ENCODE measurements at regions not wholly inside any gene's neighbourhood (a gene's known extent, or its start where the extent isn't known, plus 50 kb on each side); places are given as distances from the start of the nearest gene placed in this dataset.

GRCh38 chr4:147325571-147325981, 155.3 kb upstream of the EDNRA start:
- Histone ChIP-seq H3K9me3 (ENCODE audit: control insufficient read depth, insufficient read depth, low read length) (no peaks in the 10 kb centered on the region), H4K20me1 (ENCODE audit: control insufficient read depth, insufficient read depth, low read depth, low read length) (no peaks in the 10 kb centered on the region), H3K4me1 (ENCODE audit: control insufficient read depth, low read length) (no peaks in the 10 kb centered on the region), H3K79me2 (ENCODE audit: control insufficient read depth, low read length) (no peaks in the 10 kb centered on the region), H3F3A (ENCODE audit: control insufficient read depth, insufficient read depth) (no peaks in the 10 kb centered on the region), H3K9me2 (replicated peaks; ENCODE audit: control insufficient read depth, low read length) (no peaks in the 10 kb centered on the region), H3K36me3 (ENCODE audit: control insufficient read depth, low read length) (no peaks in the 10 kb centered on the region), H3K4me3 (ENCODE audit: low read length) (no peak overlapping the region), H3K4me2 (ENCODE audit: low read length) (no peak overlapping the region), H3K27me3 (ENCODE audit: control insufficient read depth, low read length) (no peaks in the 10 kb centered on the region), H3K27ac (ENCODE audit: low read depth, low read length) (no peak overlapping the region)
- TF ChIP-seq, protein P1, sequence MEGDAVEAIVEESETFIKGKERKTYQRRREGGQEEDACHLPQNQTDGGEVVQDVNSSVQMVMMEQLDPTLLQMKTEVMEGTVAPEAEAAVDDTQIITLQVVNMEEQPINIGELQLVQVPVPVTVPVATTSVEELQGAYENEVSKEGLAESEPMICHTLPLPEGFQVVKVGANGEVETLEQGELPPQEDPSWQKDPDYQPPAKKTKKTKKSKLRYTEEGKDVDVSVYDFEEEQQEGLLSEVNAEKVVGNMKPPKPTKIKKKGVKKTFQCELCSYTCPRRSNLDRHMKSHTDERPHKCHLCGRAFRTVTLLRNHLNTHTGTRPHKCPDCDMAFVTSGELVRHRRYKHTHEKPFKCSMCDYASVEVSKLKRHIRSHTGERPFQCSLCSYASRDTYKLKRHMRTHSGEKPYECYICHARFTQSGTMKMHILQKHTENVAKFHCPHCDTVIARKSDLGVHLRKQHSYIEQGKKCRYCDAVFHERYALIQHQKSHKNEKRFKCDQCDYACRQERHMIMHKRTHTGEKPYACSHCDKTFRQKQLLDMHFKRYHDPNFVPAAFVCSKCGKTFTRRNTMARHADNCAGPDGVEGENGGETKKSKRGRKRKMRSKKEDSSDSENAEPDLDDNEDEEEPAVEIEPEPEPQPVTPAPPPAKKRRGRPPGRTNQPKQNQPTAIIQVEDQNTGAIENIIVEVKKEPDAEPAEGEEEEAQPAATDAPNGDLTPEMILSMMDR (IDR thresholded peaks at IDR 0.05; ENCODE audit: low read depth, low read length, poor library complexity, severe bottlenecking), result no peak
- TF ChIP-seq EZH2phosphoT487 (IDR thresholded peaks at IDR 0.05; ENCODE audit: borderline replicate concordance, low read length), result no peak

GRCh38 chr4:147326591-147326990, 154.3 kb upstream of the EDNRA start:
- Histone ChIP-seq H3K27me3 (ENCODE audit: control insufficient read depth, low read length) (no peaks in the 10 kb centered on the region), H3K9me2 (replicated peaks; ENCODE audit: control insufficient read depth, low read length) (no peaks in the 10 kb centered on the region), H3K79me2 (ENCODE audit: control insufficient read depth, low read length) (no peaks in the 10 kb centered on the region), H3K36me3 (ENCODE audit: control insufficient read depth, low read length) (no peaks in the 10 kb centered on the region), H3F3A (ENCODE audit: control insufficient read depth, insufficient read depth) (no peaks in the 10 kb centered on the region), H3K27ac (ENCODE audit: low read depth, low read length) (no peak overlapping the region), H3K4me1 (ENCODE audit: control insufficient read depth, low read length) (no peaks in the 10 kb centered on the region), H3K4me2 (ENCODE audit: low read length) (no peak overlapping the region), H3K9me3 (ENCODE audit: control insufficient read depth, insufficient read depth, low read length) (no peaks in the 10 kb centered on the region), H3K4me3 (ENCODE audit: low read length) (no peak overlapping the region), H4K20me1 (ENCODE audit: control insufficient read depth, insufficient read depth, low read depth, low read length) (no peaks in the 10 kb centered on the region)
- TF ChIP-seq, protein P1 (IDR thresholded peaks at IDR 0.05; ENCODE audit: low read depth, low read length, poor library complexity, severe bottlenecking), result no peak
- TF ChIP-seq EZH2phosphoT487 (IDR thresholded peaks at IDR 0.05; ENCODE audit: borderline replicate concordance, low read length), result no peak

DNA sequence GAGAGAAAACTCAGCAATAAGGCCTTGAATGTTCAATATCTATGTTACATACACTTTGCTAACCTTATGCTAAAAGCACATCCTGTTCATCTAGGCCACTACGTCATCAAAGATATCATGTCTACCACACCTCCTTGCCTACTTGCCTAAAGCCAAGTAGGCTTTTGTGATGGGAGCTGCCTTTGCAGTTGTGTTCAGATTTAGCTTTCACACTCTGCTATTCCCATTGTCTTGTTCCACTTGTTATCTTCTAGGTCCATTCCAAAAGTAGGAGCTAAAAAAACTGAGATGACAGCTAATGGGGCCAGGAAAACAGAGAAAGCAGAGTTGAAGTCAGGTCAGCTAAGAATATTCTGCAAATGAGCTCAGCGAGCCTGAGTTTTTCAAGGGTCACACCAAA, 153.6 kb upstream of the EDNRA start:
- H3K4me1 ChIP-seq (ENCODE audit: control insufficient read depth, low read length), result no peaks in the 10 kb centered on the region
- TF ChIP-seq, protein P1 (IDR thresholded peaks at IDR 0.05; ENCODE audit: low read depth, low read length, poor library complexity, severe bottlenecking), result no peak
- TF ChIP-seq EZH2phosphoT487 (IDR thresholded peaks at IDR 0.05; ENCODE audit: borderline replicate concordance, low read length), result no peak
- H3K36me3 ChIP-seq (ENCODE audit: control insufficient read depth, low read length), result no peaks in the 10 kb centered on the region
- H3K79me2 ChIP-seq (ENCODE audit: control insufficient read depth, low read length), result no peaks in the 10 kb centered on the region
- H3K4me2 ChIP-seq (ENCODE audit: low read length), result no peak overlapping the region
- no peaks in the 10 kb centered on the region for H3K9me3 ChIP-seq (ENCODE audit: control insufficient read depth, insufficient read depth, low read length)
- no peaks in the 10 kb centered on the region for H4K20me1 ChIP-seq (ENCODE audit: control insufficient read depth, insufficient read depth, low read depth, low read length)
- no peaks in the 10 kb centered on the region for H3K27me3 ChIP-seq (ENCODE audit: control insufficient read depth, low read length)
- H3K4me3 ChIP-seq (ENCODE audit: low read length), result no peak overlapping the region
- H3F3A ChIP-seq (ENCODE audit: control insufficient read depth, insufficient read depth), result no peaks in the 10 kb centered on the region
- H3K27ac ChIP-seq (ENCODE audit: low read depth, low read length), result no peak overlapping the region
- H3K9me2 ChIP-seq (replicated peaks; ENCODE audit: control insufficient read depth, low read length), result no peaks in the 10 kb centered on the region

DNA sequence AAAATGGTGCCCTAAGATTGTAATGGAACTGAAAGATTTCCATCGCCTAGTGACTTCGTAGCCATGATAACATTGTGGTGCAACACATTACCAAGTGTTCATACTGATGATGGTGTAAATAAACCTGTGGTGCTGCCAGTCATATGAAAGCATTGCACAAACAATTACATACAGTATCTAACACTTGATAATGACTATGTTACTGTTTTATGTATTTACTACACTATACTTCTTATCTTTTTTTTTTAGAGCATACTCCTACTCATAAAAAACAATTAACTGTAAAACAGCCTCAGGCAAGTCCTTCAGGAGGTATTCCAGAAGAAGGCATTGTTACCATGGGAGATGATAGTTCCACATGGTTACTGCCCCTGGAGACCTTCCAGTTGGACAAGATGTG, 152.7 kb upstream of the EDNRA start:
- no peak overlapping the region for H3K4me2 ChIP-seq (ENCODE audit: low read length)
- H3K4me3 ChIP-seq (ENCODE audit: low read length), result no peak overlapping the region
- H4K20me1 ChIP-seq (ENCODE audit: control insufficient read depth, insufficient read depth, low read depth, low read length), result no peaks in the 10 kb centered on the region
- no peaks in the 10 kb centered on the region for H3K79me2 ChIP-seq (ENCODE audit: control insufficient read depth, low read length)
- H3K9me3 ChIP-seq (ENCODE audit: control insufficient read depth, insufficient read depth, low read length), result no peaks in the 10 kb centered on the region
- H3F3A ChIP-seq (ENCODE audit: control insufficient read depth, insufficient read depth), result no peaks in the 10 kb centered on the region
- H3K27me3 ChIP-seq (ENCODE audit: control insufficient read depth, low read length), result no peaks in the 10 kb centered on the region
- no peaks in the 10 kb centered on the region for H3K9me2 ChIP-seq (replicated peaks; ENCODE audit: control insufficient read depth, low read length)
- no peak overlapping the region for H3K27ac ChIP-seq (ENCODE audit: low read depth, low read length)
- TF ChIP-seq, protein P1 (IDR thresholded peaks at IDR 0.05; ENCODE audit: low read depth, low read length, poor library complexity, severe bottlenecking), result no peak
- no peak for TF ChIP-seq EZH2phosphoT487 (IDR thresholded peaks at IDR 0.05; ENCODE audit: borderline replicate concordance, low read length)
- no peaks in the 10 kb centered on the region for H3K36me3 ChIP-seq (ENCODE audit: control insufficient read depth, low read length)
- no peaks in the 10 kb centered on the region for H3K4me1 ChIP-seq (ENCODE audit: control insufficient read depth, low read length)

Measured in DOHH2 (cell line).